Upper lobe of right lung (tissue), 1 donor: ENCODE measurements at regions not wholly inside any gene's neighbourhood (a gene's known extent, or its start where the extent isn't known, plus 50 kb on each side); places are given as distances from the start of the nearest gene placed in this dataset.

Experiments used
- ATAC-seq: fragments of 200-7000 bp; cut with Tn5 transposase; one replicate; pipeline ENCODE4 v1.9.1; 2020; ENCODE audit warnings: mild to moderate bottlenecking, moderate library complexity
- DNase-seq: peaks from one replicate; pipeline ENCODE4 v3.0.0-alpha.2; 2020
- H3K27ac ChIP-seq: fragments of 200-600 bp; one replicate; pipeline ENCODE4 v1.8.0; 2022
- H3K27me3 ChIP-seq: fragments of 200-600 bp; one replicate; pipeline ENCODE4 v1.8.0; 2022; ENCODE audit warnings: mild to moderate bottlenecking
- H3K36me3 ChIP-seq: fragments of 200-600 bp; one replicate; pipeline ENCODE4 v1.8.0; 2022
- H3K4me1 ChIP-seq: fragments of 200-600 bp; one replicate; pipeline ENCODE4 v1.8.0; 2022
- H3K4me3 ChIP-seq: fragments of 200-600 bp; one replicate; pipeline ENCODE4 v1.8.0; 2022; ENCODE audit warnings: mild to moderate bottlenecking
- H3K9me3 ChIP-seq: fragments of 200-600 bp; one replicate; pipeline ENCODE4 v1.8.0; 2022
- CTCF ChIP-seq: fragments of 200-600 bp; IDR thresholded peaks from one replicate; pipeline ENCODE4 v1.8.0; 2022; ENCODE audit warnings: antibody characterized with exemption
- intact Hi-C: fragments of 100-400 bp; cut with DNase I; formaldehyde crosslinking; loops from one replicate; pipeline ENCODE4 v1.11.0; 2022
- donor health status: DM: no; HTN: yes; CAD: no; lungs with severe emphysema.

- no peak for DNase-seq
- H3K9me3 ChIP-seq: no peaks in the 10 kb centered on the region
- TF ChIP-seq CTCF: no peak
- no peaks in the 10 kb centered on the region for H3K4me1 ChIP-seq
- intact Hi-C loops: no loop called here
- H3K27me3 ChIP-seq: no peaks in the 10 kb centered on the region
- H3K36me3 ChIP-seq: no peaks in the 10 kb centered on the region
- H3K27ac ChIP-seq: no peak overlapping the region
- ATAC-seq: no peak
- H3K4me3 ChIP-seq: no peak overlapping the region
These were observed 500.3 kb upstream of the GRIA1 start for GRCh38 chr5:152990217-152990616.

- Histone ChIP-seq H3K4me3 (no peak overlapping the region), H3K36me3 (no peaks in the 10 kb centered on the region), H3K4me1 (no peaks in the 10 kb centered on the region), H3K9me3 (no peaks in the 10 kb centered on the region), H3K27me3 (no peaks in the 10 kb centered on the region), H3K27ac (no peak overlapping the region)
- ATAC-seq (no peak), DNase-seq (no peak)
- intact Hi-C loops: no loop called here
- TF ChIP-seq CTCF: no peak
These were observed 499.8 kb upstream of the GRIA1 start for GRCh38 chr5:152990649-152991048.

GRCh38 chr5:152994033-152994680 lies 496.3 kb upstream of the GRIA1 start:
- H3K4me3 ChIP-seq: no peak overlapping the region
- H3K27ac ChIP-seq: no peak overlapping the region
- no peaks in the 10 kb centered on the region for H3K4me1 ChIP-seq
- H3K27me3 ChIP-seq: no peaks in the 10 kb centered on the region
- no peak for ATAC-seq
- H3K36me3 ChIP-seq: no peaks in the 10 kb centered on the region
- no peaks in the 10 kb centered on the region for H3K9me3 ChIP-seq
- DNase-seq: no peak
- intact Hi-C loops: no loop called here
- no peak for TF ChIP-seq CTCF

GRCh38 chr5:152995214-152995725 lies 495.2 kb upstream of the GRIA1 start:
- intact Hi-C loops: no loop called here
- no peak for TF ChIP-seq CTCF
- H3K9me3 ChIP-seq: no peaks in the 10 kb centered on the region
- no peaks in the 10 kb centered on the region for H3K36me3 ChIP-seq
- H3K27ac ChIP-seq: no peak overlapping the region
- no peaks in the 10 kb centered on the region for H3K4me1 ChIP-seq
- ATAC-seq: no peak
- no peak overlapping the region for H3K4me3 ChIP-seq
- no peak for DNase-seq
- H3K27me3 ChIP-seq: no peaks in the 10 kb centered on the region

GRCh38 chr5:153005711-153006110 lies 484.8 kb upstream of the GRIA1 start:
- DNase-seq: no peak
- Histone ChIP-seq H3K9me3 (no peaks in the 10 kb centered on the region), H3K27me3 (no peaks in the 10 kb centered on the region), H3K27ac (no peak overlapping the region), H3K4me1 (no peaks in the 10 kb centered on the region), H3K36me3 (no peaks in the 10 kb centered on the region), H3K4me3 (no peak overlapping the region)
- intact Hi-C loops: no loop called here
- TF ChIP-seq CTCF: no peak
- no peak for ATAC-seq

GRCh38 chr5:153006681-153007080 lies 483.8 kb upstream of the GRIA1 start:
- H3K27ac ChIP-seq: no peak overlapping the region
- no peaks in the 10 kb centered on the region for H3K36me3 ChIP-seq
- DNase-seq (no peak), ATAC-seq (no peak)
- no peaks in the 10 kb centered on the region for H3K9me3 ChIP-seq
- H3K4me1 ChIP-seq: no peaks in the 10 kb centered on the region
- no peak overlapping the region for H3K4me3 ChIP-seq
- intact Hi-C loops: no loop called here
- H3K27me3 ChIP-seq: no peaks in the 10 kb centered on the region
- no peak for TF ChIP-seq CTCF
